GM23248 (cell line): ENCODE measurements at regions not wholly inside any gene's neighbourhood (a gene's known extent, or its start where the extent isn't known, plus 50 kb on each side); places are given as distances from the start of the nearest gene placed in this dataset.
A peak's percentile ranks its signal among the peaks of the same experiment; 100 is the strongest.

Source experiments
- DNase-seq: peaks from one replicate; pipeline ENCODE4 v3.0.0-alpha.2; 2015
- H2AFZ ChIP-seq: fragments of 200-600 bp; sonication (generic); 2 replicates; pipeline ENCODE4 v1.6.1; 2016; ENCODE audit warnings: antibody characterized with exemption
- H3F3A ChIP-seq: fragments of 200-600 bp; sonication (generic); 2 replicates; pipeline ENCODE4 v1.6.1; 2016; ENCODE audit warnings: mild to moderate bottlenecking, antibody characterized with exemption, mixed run types; ENCODE audit not compliant: insufficient read depth
- H3K27ac ChIP-seq: fragments of 200-600 bp; sonication (generic); 2 replicates; pipeline ENCODE4 v1.5.1; 2016; ENCODE audit warnings: mild to moderate bottlenecking
- H3K27me3 ChIP-seq: fragments of 200-600 bp; sonication (generic); replicated peaks from 2 replicates; pipeline ENCODE4 v1.6.1; 2016; ENCODE audit warnings: mild to moderate bottlenecking; ENCODE audit not compliant: insufficient read depth
- H3K36me3 ChIP-seq: fragments of 200-600 bp; sonication (generic); 2 replicates; pipeline ENCODE4 v1.6.1; 2016; ENCODE audit warnings: low read depth, mild to moderate bottlenecking
- H3K4me1 ChIP-seq: fragments of 200-600 bp; sonication (generic); 2 replicates; pipeline ENCODE4 v1.6.1; 2016; ENCODE audit warnings: mild to moderate bottlenecking; ENCODE audit not compliant: insufficient read depth
- H3K4me2 ChIP-seq: fragments of 200-600 bp; sonication (generic); one replicate; pipeline ENCODE4 v1.6.1; 2016; ENCODE audit warnings: mild to moderate bottlenecking; ENCODE audit not compliant: unreplicated experiment
- H3K4me3 ChIP-seq: fragments of 200-600 bp; sonication (generic); 2 replicates; pipeline ENCODE4 v1.5.1; 2016; ENCODE audit warnings: mild to moderate bottlenecking
- H3K79me2 ChIP-seq: fragments of 200-600 bp; sonication (generic); 2 replicates; pipeline ENCODE4 v1.6.1; 2016; ENCODE audit warnings: mild to moderate bottlenecking; ENCODE audit not compliant: insufficient read depth
- H3K9ac ChIP-seq: fragments of 200-600 bp; sonication (generic); 2 replicates; pipeline ENCODE4 v1.6.1; 2016; ENCODE audit warnings: mild to moderate bottlenecking
- H3K9me2 ChIP-seq: fragments of 200-600 bp; sonication (generic); 2 replicates; pipeline ENCODE4 v1.6.1; 2016; ENCODE audit warnings: mixed run types, mild to moderate bottlenecking, moderate library complexity; ENCODE audit not compliant: insufficient read depth
- H3K9me3 ChIP-seq: fragments of 200-600 bp; sonication (generic); one replicate; pipeline ENCODE4 v1.6.1; 2017; ENCODE audit warnings: low read depth
- H4K20me1 ChIP-seq: fragments of 200-600 bp; sonication (generic); 2 replicates; pipeline ENCODE4 v1.6.0; 2016; ENCODE audit not compliant: insufficient read depth
- EZH2 ChIP-seq: fragments of 200-600 bp; sonication (generic); IDR thresholded peaks from 2 replicates; pipeline ENCODE4 v1.6.1; 2018; ENCODE audit warnings: antibody characterized with exemption, mild to moderate bottlenecking; ENCODE audit not compliant: insufficient read depth, poor library complexity, severe bottlenecking
- EZH2phosphoT487 ChIP-seq: fragments of 200-600 bp; sonication (generic); IDR thresholded peaks from 2 replicates; pipeline ENCODE4 v1.6.1; 2018; ENCODE audit warnings: antibody characterized with exemption, moderate library complexity, mild to moderate bottlenecking, low read depth; ENCODE audit not compliant: insufficient read depth
- WGBS, 2 experiments: methylation state at CpG; one replicate each; pipeline ENCODE4 v1.1.6; 2015 to 2017; ENCODE audit warnings: low lambda C conversion rate in 2 of 2, low coverage in 1 of 2; ENCODE audit errors: missing lambda C conversion rate in 2 of 2; 5-methylcytosine and 5-hydroxymethylcytosine counted together
- in situ Hi-C: fragments of 300-500 bp; cut with MboI; formaldehyde crosslinking; loops from 2 replicates; pipeline ENCODE4 v1.15.0; 2020

DNA sequence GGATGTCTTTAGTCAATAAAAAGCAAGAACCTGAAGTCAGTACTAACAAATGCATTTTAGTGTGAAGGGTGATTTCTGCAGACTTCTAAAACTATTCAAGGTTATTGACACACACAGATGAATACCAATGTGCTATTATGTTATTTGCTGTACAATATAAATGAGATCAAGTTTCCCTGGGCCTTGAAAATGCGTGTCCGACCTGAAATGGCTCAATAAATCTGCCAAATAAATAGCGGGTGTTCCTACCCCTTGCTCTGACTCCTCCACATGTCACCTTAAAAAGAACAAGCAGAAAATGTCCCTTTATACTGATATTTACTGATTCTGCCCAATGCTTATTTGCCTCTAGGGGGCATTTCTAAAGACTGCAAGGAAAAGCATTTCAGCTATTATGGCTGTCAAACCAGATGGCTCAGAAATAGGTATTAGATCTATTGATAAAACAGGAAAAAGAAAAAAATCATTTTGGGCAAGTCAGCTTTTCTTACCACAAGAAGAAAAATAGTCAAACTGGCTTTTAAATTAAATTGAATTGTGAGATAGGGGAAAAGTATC is 367.3 kb upstream of the KITLG start:
- H3K9me3 ChIP-seq = no peaks in the 10 kb centered on the region
- no peak overlapping the region for H3K4me3 ChIP-seq
- no peak overlapping the region for H2AFZ ChIP-seq
- no peaks in the 10 kb centered on the region for H3K79me2 ChIP-seq
- H3K27ac ChIP-seq = no peak overlapping the region
- H3K9ac ChIP-seq = no peak overlapping the region
- H3K4me2 ChIP-seq = no peak overlapping the region
- H3K4me1 ChIP-seq = peaks cover 31% of the 10 kb centered on the region
- in situ Hi-C loops = no loop called here
- no peaks in the 10 kb centered on the region for H4K20me1 ChIP-seq
- H3F3A ChIP-seq = peaks cover 21% of the 10 kb centered on the region
- no peaks in the 10 kb centered on the region for H3K9me2 ChIP-seq
- no peak for DNase-seq
- WGBS, 2 experiments = 97 to 98% methylated on average over 3 of the region's 3 CpGs
- H3K36me3 ChIP-seq = no peaks in the 10 kb centered on the region
- TF ChIP-seq EZH2phosphoT487 (no peak), EZH2 (no peak)
- H3K27me3 ChIP-seq = no peaks in the 10 kb centered on the region

DNA sequence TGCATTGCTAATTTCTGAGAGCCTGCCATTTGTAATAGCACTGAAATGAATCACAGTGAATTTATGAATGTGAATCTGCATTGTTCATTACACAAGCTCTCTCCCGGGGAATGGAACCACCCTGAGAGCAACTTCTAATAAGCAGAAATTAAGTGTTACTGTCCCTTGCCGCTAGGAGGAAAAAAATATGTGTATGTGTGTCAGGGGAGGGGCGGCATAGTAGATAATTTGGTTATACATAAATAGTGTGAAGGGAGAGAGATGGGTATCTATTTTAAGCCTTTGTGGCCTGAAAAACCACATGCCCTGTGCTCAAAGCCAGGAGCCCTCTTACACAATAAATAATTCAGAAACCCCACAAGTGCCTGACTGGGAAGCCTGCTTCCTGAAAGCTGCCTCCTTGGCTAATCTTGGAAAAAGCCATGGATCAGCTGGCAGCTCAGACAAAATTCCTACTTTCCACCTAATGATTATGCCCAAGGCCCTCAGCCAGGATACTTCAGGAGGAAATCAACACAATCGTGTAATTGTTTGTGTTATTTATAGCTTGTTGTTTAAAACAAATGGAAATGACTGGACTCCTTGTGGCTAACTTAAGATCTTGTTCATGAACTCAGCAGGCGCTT is 366.2 kb upstream of the KITLG start:
- peak; percentile 90 for DNase-seq
- in situ Hi-C loops = no loop called here
- TF ChIP-seq EZH2 = no peak
- no peak for TF ChIP-seq EZH2phosphoT487
- Histone ChIP-seq H3K4me3 (peak overlapping the region; percentile 35), H2AFZ (peak overlapping the region; percentile 63), H3K36me3 (no peaks in the 10 kb centered on the region), H3K27ac (peak overlapping the region; percentile 73), H3K79me2 (no peaks in the 10 kb centered on the region), H3K4me1 (peaks cover 31% of the 10 kb centered on the region), H3K9me2 (no peaks in the 10 kb centered on the region), H3K9ac (peak overlapping the region; percentile 27), H4K20me1 (no peaks in the 10 kb centered on the region), H3K9me3 (no peaks in the 10 kb centered on the region), H3F3A (peaks cover 21% of the 10 kb centered on the region), H3K27me3 (no peaks in the 10 kb centered on the region), H3K4me2 (peak overlapping the region; percentile 71)
- 2 to 5% methylated on average over 5 of the region's 5 CpGs for WGBS, 2 experiments

DNA sequence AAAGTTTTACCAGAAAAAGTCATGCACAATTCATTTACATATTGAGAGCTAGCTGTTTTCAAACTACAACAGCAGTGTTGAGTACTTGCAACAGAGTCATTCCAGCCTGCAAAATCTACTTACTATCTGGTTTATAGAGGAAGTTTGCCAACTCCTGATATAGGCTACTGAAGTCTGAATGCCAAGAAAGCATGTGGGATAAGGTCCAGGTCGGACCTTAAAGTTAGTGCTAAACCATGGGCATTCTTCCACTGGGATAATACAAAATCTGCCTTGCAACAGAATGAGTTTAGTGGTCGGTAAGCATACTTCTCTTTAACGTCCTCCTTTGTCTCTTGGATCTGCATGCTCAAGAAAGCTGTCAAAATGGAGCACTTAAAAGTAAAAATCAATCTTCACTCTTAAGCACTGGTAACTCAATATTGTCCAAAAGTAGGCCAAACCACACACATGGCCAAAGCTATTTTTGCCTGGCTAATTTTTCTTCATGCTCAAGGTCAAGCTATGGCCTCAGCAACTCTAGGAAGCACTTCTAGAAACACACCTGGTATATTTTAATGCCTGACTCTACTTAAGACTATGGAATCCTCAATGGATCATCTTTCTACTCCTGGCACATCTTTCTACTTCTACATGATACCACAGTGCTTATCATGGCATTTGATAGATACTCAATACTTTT is 364.9 kb upstream of the KITLG start:
- no peaks in the 10 kb centered on the region for H3K79me2 ChIP-seq
- no peak for TF ChIP-seq EZH2phosphoT487
- no peak for TF ChIP-seq EZH2
- H3K4me2 ChIP-seq = no peak overlapping the region
- H3K4me3 ChIP-seq = no peak overlapping the region
- peaks cover 31% of the 10 kb centered on the region for H3K4me1 ChIP-seq
- H3F3A ChIP-seq = peaks cover 21% of the 10 kb centered on the region
- no peaks in the 10 kb centered on the region for H3K9me3 ChIP-seq
- no peaks in the 10 kb centered on the region for H3K27me3 ChIP-seq
- no peak overlapping the region for H2AFZ ChIP-seq
- WGBS, 2 experiments = 91 to 94% methylated on average over 3 of the region's 3 CpGs
- H4K20me1 ChIP-seq = no peaks in the 10 kb centered on the region
- in situ Hi-C loops = no loop called here
- H3K9me2 ChIP-seq = no peaks in the 10 kb centered on the region
- no peaks in the 10 kb centered on the region for H3K36me3 ChIP-seq
- H3K9ac ChIP-seq = no peak overlapping the region
- no peak overlapping the region for H3K27ac ChIP-seq
- DNase-seq = no peak

DNA sequence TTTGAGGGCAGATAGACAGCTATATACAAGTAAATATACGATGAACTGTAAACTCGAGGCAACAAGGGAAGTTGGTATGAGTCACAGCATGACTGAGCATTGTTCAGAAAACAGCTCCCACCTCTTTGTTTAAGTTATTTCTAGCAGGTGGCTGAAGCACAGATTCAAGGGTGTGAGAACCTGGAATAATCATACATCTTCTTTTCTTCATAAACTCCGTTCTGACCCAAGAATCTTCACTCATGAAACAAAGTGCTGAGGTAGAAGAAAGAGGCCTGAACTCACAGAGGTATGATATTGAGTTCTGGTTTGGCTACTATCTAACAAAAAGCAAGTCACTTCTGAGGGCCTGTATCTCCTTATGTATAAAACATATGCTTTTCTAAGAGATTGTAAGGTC is 364.1 kb upstream of the KITLG start:
- Histone ChIP-seq H3K36me3 (no peaks in the 10 kb centered on the region), H3K27ac (no peak overlapping the region), H3K4me2 (peak overlapping the region; percentile 26), H3K9me2 (no peaks in the 10 kb centered on the region), H3K79me2 (no peaks in the 10 kb centered on the region), H2AFZ (no peak overlapping the region), H3K9me3 (no peaks in the 10 kb centered on the region), H3F3A (peaks cover 21% of the 10 kb centered on the region), H4K20me1 (no peaks in the 10 kb centered on the region), H3K4me3 (no peak overlapping the region), H3K4me1 (peaks cover 31% of the 10 kb centered on the region), H3K9ac (no peak overlapping the region), H3K27me3 (no peaks in the 10 kb centered on the region)
- peak; percentile 68 for DNase-seq
- TF ChIP-seq EZH2 (no peak), EZH2phosphoT487 (no peak)
- 48% methylated on average over 3 of the region's 3 CpGs for WGBS, 2 experiments
- in situ Hi-C loops = no loop called here
